Sigmoid colon (tissue), 4 donors: ENCODE measurements at regions not wholly inside any gene's neighbourhood (a gene's known extent, or its start where the extent isn't known, plus 50 kb on each side); places are given as distances from the start of the nearest gene placed in this dataset.

Source experiments
- CTCF ChIP-seq, 4 experiments: fragments of 450-650 bp in 3 of 4; fragments of 200-600 bp in 1 of 4; IDR thresholded peaks; one replicate each; pipeline ENCODE4 v1.5.1; 2016 to 2019; ENCODE audit warnings: antibody characterized with exemption in 4 of 4, mild to moderate bottlenecking in 3 of 4, moderate library complexity in 2 of 4
- EP300 ChIP-seq, 4 donors: sonication (generic); formaldehyde crosslinking; IDR thresholded peaks; one replicate each; pipeline ENCODE4 v1.6.1; 2017; ENCODE audit warnings: antibody characterized with exemption in 4 of 4
- POLR2A ChIP-seq, 2 donors: fragments of 450-650 bp; IDR thresholded peaks; one replicate each; pipeline ENCODE4 v1.6.1; 2016; ENCODE audit warnings: antibody characterized with exemption in 2 of 2, mild to moderate bottlenecking in 2 of 2, moderate library complexity in 2 of 2
- POLR2AphosphoS5 ChIP-seq, 4 donors: sonication (generic); formaldehyde crosslinking; IDR thresholded peaks; one replicate each; pipeline ENCODE4 v1.6.1; 2017; ENCODE audit warnings: antibody characterized with exemption in 4 of 4

- TF ChIP-seq CTCF (IDR thresholded peaks at IDR 0.05) (no peak), POLR2AphosphoS5 (IDR thresholded peaks at IDR 0.05) (no peak), EP300 (IDR thresholded peaks at IDR 0.05) (no peak), POLR2A (IDR thresholded peaks at IDR 0.05) (no peak)
Observed at GRCh38 chr2:234565201-234565600, 68.3 kb upstream of the ARL4C start.
